Rectal smooth muscle tissue (tissue), 1 donor: ENCODE measurements at regions not wholly inside any gene's neighbourhood (a gene's known extent, or its start where the extent isn't known, plus 50 kb on each side); places are given as distances from the start of the nearest gene placed in this dataset.
"Not testable (repeated sequence)": the region's sequence is repeated elsewhere in the genome, so short reads cannot be mapped to it uniquely, and the experiment has no call there.

Experiments
- H3K27ac ChIP-seq: one replicate; pipeline ENCODE4 v1.7.0; 2013; ENCODE audit warnings: low read depth, low read length, inconsistent platforms
- H3K27me3 ChIP-seq: one replicate; pipeline ENCODE4 v1.7.0; 2013; ENCODE audit warnings: low read length; ENCODE audit not compliant: control insufficient read depth, insufficient read depth
- H3K36me3 ChIP-seq: one replicate; pipeline ENCODE4 v1.7.0; 2013; ENCODE audit warnings: low read length; ENCODE audit not compliant: control insufficient read depth, insufficient read depth
- H3K4me1 ChIP-seq: one replicate; pipeline ENCODE4 v1.7.0; 2013; ENCODE audit warnings: low read length; ENCODE audit not compliant: control insufficient read depth, insufficient read depth
- H3K4me3 ChIP-seq: one replicate; pipeline ENCODE4 v1.7.0; 2013; ENCODE audit warnings: low read length
- H3K9ac ChIP-seq: one replicate; pipeline ENCODE4 v1.7.0; 2013; ENCODE audit warnings: low read length

DNA sequence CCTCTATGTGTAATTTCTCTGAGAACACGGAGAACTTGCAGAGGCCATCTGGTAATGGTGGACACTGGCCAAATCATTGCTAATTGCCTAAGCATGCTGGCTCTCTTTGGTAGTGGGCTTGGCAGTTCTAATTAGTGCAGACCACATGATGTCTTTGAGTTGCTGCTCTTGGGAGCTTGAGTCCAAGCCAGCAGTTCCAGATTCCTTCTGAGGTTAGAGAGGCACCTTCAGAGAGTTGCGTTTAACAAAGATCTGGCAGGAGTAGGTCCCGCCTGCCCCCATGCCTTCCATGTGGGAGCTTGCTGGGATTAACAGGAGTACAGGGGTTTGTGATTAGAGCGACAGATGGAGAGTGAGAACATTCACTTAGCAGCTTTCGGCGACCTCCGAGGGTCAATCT is 449.0 kb upstream of the LMCD1 start:
- H3K27ac ChIP-seq: no peak overlapping the region
- H3K27me3 ChIP-seq: no peaks in the 10 kb centered on the region
- no peaks in the 10 kb centered on the region for H3K36me3 ChIP-seq
- H3K4me3 ChIP-seq: no peak overlapping the region
- H3K4me1 ChIP-seq: no peaks in the 10 kb centered on the region
- H3K9ac ChIP-seq: no peak overlapping the region

DNA sequence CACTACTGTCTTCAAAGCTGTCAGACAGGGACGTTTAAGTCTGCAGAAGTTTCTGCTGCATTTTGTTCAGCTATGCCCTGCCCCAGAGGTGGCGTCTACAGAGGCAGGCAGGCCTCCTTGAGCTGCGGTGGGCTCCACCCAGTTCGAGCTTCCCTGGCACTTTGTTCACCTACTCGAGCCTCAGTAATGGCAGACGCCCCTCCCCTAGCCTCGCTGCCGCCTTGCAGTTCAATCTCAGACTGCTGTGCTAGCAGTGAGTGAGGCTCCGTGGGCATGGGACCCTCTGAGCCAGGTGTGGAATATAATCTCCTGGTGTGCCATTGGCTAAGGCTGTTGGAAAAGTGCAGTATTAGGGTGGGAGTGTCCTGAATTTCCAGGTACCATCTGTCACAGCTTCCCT is 433.5 kb upstream of the LMCD1 start:
- H3K9ac ChIP-seq, H3K27ac ChIP-seq, H3K36me3 ChIP-seq, H3K27me3 ChIP-seq, H3K4me3 ChIP-seq, H3K4me1 ChIP-seq: not testable (repeated sequence)

DNA sequence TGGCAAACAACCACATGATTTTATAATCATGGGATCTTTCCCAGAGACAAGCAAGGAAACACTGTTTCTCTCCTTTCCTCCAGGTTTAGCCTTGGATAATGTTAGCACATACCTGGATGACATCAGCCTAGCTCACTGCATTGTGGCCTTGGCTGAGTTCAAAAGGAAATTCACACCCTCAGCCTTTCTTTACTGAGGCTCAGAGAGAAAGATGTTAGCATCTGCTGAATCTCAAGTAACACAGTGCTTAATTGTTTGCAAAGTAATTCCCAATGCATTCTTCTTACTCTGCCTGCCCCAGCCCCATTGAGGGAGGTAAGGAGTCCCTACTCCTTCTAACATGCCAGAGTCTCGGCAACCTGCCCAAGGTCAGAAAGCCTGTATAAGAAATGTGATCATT is 432.2 kb upstream of the LMCD1 start:
- Histone ChIP-seq H3K36me3 (no peaks in the 10 kb centered on the region), H3K27me3 (no peaks in the 10 kb centered on the region), H3K4me1 (no peaks in the 10 kb centered on the region), H3K4me3 (no peak overlapping the region), H3K27ac (no peak overlapping the region), H3K9ac (no peak overlapping the region)

DNA sequence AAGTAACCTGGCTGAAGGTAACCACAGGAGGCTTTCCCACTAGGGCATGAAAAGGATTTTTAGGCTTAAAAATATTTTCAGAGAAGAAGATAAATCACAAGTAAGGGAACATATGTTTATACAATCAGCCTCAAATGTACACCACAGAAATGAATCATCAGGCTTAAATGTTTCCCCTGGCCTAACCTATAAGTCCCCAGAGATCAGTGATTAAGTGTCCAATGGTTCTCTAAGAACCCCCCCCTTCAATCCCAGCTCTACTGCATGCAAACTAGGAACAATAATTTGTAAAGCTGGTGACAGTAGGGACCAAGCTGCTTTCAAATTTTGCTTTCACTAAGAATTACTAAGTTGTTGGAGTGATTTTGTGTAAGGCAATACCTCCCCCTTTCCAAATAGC is 431.6 kb upstream of the LMCD1 start:
- no peaks in the 10 kb centered on the region for H3K36me3 ChIP-seq
- H3K27me3 ChIP-seq: no peaks in the 10 kb centered on the region
- no peak overlapping the region for H3K4me3 ChIP-seq
- no peaks in the 10 kb centered on the region for H3K4me1 ChIP-seq
- H3K27ac ChIP-seq: no peak overlapping the region
- no peak overlapping the region for H3K9ac ChIP-seq

DNA sequence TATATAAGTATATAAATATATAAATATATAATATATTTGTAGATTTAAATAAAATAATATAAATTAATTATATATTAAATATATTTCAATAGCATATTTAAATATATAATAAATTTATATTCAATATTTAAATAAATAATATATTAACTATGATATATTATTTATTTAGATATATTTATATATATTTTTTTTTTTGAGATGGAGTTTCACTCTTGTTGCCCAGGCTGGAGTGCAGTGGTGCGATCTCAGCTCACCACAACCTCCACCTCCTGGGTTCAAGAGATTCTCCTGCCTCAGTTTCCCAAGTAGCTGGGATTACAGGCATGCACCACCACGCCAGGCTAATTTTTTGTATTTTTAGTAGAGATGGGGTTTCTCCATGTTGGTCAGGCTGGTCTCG is 426.9 kb upstream of the LMCD1 start:
- H3K36me3 ChIP-seq, H3K9ac ChIP-seq, H3K27me3 ChIP-seq, H3K27ac ChIP-seq, H3K4me1 ChIP-seq, H3K4me3 ChIP-seq: not testable (repeated sequence)

DNA sequence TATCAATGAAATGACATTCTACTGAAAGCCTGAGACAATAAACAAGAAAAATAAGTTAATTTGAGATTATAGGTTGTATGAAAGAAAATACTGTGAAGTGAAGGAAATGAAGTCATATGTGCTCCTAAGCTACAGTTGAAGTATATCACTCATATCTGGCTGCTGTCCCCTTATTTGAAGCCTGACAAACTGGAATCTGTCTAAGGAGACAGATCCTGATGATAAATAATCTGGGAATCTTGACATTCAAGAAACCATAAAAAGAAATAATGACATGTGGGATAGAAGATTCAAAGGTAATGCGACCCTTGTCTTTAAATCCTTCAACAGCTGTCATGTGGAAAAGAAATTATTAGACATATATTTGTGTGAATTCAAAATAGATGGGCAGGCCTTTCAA is 424.5 kb upstream of the LMCD1 start:
- no peak overlapping the region for H3K27ac ChIP-seq
- H3K4me3 ChIP-seq: no peak overlapping the region
- no peaks in the 10 kb centered on the region for H3K36me3 ChIP-seq
- no peaks in the 10 kb centered on the region for H3K4me1 ChIP-seq
- H3K27me3 ChIP-seq: no peaks in the 10 kb centered on the region
- H3K9ac ChIP-seq: no peak overlapping the region

DNA sequence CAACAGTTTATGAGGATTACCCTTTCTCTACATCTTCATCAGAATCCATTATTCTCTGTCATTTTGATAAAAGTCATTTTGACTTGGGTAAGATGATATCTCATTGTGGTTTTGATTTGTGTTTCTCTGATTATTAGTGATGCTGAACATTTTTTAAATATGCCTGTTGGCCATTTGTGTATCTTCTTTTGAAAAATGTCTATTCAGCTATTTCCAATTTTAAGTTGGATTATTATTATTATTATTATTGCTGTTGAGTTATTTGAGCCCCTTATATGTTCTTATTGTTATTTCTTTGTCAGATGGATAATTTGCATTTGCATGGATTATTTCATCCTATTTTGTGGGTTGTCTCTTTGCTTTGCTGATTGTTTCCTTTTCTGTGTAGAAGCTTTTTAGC is 421.2 kb upstream of the LMCD1 start:
- Histone ChIP-seq H3K36me3 (no peaks in the 10 kb centered on the region), H3K9ac (no peak overlapping the region), H3K27me3 (no peaks in the 10 kb centered on the region), H3K4me1 (no peaks in the 10 kb centered on the region), H3K27ac (no peak overlapping the region), H3K4me3 (no peak overlapping the region)

DNA sequence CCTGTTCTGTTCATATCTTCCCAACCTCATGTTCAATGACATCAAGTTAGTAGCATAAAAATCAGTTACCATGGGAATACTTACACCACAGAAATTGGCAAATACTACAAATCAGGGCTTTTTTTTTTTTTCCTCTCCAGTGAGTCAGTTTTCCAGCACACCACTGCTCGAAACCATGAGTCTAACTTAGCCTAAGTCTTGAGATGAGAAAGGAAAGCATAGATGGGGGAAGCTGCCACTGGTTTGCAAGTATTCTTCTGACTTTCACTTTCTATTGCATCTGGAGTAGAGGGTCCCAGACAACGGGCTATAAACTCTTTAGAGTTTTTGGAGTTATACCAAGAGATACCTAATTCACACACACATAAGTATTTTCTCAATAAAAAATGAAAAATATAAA is 416.1 kb upstream of the LMCD1 start:
- Histone ChIP-seq H3K27me3 (no peaks in the 10 kb centered on the region), H3K36me3 (no peaks in the 10 kb centered on the region), H3K27ac (no peak overlapping the region), H3K9ac (no peak overlapping the region), H3K4me3 (no peak overlapping the region), H3K4me1 (no peaks in the 10 kb centered on the region)

DNA sequence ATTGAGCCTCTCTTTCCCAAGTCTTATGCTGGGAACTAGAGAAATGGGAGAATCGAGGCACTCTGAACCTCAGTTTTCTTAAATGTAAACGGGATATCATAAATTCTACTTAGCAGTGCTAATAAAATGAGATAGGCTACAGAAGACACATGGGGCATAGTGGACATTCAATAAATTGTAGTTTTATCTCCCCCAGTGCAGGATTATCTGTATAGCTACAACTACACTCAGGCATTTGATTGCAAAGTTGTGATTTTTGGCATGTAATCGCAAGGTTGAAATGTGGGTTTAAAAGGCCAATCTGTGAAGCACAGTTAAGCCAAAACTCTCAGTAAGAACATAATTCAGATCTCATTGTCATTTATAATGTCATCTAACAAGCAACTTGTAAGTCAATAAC is 413.7 kb upstream of the LMCD1 start:
- H3K36me3 ChIP-seq: no peaks in the 10 kb centered on the region
- H3K4me3 ChIP-seq: no peak overlapping the region
- H3K9ac ChIP-seq: no peak overlapping the region
- H3K27me3 ChIP-seq: no peaks in the 10 kb centered on the region
- H3K4me1 ChIP-seq: no peaks in the 10 kb centered on the region
- no peak overlapping the region for H3K27ac ChIP-seq

DNA sequence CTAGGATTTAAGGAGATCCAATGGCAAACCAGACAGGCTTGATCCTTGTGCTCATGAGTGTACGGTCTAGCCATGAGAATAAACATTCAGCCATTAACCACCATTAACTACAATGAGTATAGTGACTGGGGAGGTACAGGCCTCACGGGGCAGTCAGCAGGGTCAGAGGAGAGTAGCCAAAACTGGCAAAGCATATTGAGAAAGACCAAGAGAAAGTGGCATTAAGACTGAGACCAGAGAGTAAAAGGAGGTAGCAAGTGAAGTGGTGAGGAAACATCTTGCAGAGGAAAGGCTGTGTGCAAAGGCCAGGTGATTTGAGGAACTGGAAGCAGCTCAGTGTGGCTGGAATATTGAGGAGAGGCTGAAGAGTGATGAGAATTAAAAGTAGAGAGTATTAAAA is 407.2 kb upstream of the LMCD1 start:
- no peak overlapping the region for H3K27ac ChIP-seq
- H3K27me3 ChIP-seq: no peaks in the 10 kb centered on the region
- H3K4me3 ChIP-seq: no peak overlapping the region
- no peaks in the 10 kb centered on the region for H3K4me1 ChIP-seq
- H3K9ac ChIP-seq: no peak overlapping the region
- H3K36me3 ChIP-seq: no peaks in the 10 kb centered on the region

DNA sequence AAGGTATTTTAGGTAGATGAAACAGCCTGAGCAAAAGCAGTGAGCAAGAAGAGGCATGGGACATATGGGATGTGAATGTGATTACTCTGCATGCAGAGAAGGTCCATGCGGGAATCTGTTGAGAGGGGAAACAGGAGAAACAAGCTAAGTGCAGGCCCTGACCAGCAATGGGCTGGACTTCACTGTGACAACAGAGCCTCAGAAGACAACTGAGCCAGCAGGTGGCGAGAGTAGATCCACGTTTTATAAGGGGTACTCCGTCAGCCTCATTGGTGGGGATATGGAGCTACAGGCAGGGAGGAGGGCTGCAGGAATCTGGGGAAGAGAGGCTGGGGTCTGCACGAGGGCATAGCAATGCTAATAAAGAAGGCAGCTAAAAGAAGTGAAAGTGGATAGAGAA is 405.9 kb upstream of the LMCD1 start:
- Histone ChIP-seq H3K36me3 (no peaks in the 10 kb centered on the region), H3K27ac (no peak overlapping the region), H3K4me3 (no peak overlapping the region), H3K9ac (no peak overlapping the region), H3K4me1 (no peaks in the 10 kb centered on the region), H3K27me3 (no peaks in the 10 kb centered on the region)

DNA sequence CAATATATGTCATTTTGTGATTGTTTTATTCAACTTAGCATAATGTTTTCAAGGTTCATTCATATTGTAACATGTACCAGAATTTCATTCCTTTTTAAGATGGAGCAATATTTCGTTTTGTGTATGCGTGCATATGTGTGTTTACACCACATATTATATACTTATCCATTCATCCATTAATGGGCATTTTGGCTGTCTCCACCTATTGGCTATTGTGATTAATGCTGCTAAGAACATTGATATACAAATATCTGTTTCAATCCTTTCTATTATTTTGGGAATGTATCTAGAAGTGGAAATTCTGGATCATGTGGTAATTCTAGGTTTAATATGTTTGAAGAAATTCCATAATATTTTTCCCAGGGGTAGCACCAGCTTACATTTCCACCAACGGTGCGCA is 403.9 kb upstream of the LMCD1 start:
- H3K9ac ChIP-seq: no peak overlapping the region
- no peak overlapping the region for H3K4me3 ChIP-seq
- no peaks in the 10 kb centered on the region for H3K36me3 ChIP-seq
- no peaks in the 10 kb centered on the region for H3K4me1 ChIP-seq
- no peak overlapping the region for H3K27ac ChIP-seq
- H3K27me3 ChIP-seq: no peaks in the 10 kb centered on the region

DNA sequence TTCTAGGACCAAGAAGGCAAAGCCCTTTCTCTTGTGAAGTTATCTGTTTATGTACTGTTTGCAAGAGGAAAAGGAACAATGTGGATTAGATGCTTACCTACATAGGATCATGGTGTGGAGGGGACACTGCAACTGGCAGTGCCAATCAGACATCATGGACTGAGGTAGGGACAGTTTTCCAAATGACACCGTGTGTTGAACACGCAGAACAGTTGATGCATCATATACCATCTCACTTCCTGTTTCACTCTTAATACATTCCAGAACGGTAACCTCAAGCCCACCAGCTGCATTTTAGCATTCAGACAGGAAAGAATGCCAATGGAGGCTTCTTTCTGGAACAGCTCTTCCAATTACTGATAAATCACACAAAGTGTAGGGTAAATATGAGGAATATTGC is 397.7 kb upstream of the LMCD1 start:
- Histone ChIP-seq H3K4me3 (no peak overlapping the region), H3K27me3 (no peaks in the 10 kb centered on the region), H3K27ac (no peak overlapping the region), H3K9ac (no peak overlapping the region), H3K4me1 (no peaks in the 10 kb centered on the region), H3K36me3 (no peaks in the 10 kb centered on the region)

DNA sequence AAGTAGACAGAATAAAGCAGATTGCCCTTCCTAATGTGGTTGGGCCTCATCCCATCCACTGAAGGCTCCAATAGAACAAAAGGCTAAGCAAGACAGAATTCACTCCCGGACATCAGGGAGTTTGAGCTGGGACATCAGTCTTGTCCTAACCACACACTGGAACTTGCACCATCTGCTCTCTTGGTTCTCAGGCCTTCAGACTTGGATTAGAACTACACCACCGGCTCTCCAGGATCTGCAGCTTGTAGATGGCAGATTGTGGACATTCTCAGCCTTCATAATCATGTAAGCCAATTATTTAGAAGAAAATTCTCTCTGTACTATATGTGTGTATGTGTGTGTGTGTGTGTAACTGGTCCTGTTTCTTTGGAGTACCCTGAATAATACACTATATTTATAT is 394.7 kb upstream of the LMCD1 start:
- no peak overlapping the region for H3K4me3 ChIP-seq
- H3K27me3 ChIP-seq: no peaks in the 10 kb centered on the region
- H3K4me1 ChIP-seq: no peaks in the 10 kb centered on the region
- H3K36me3 ChIP-seq: no peaks in the 10 kb centered on the region
- no peak overlapping the region for H3K27ac ChIP-seq
- H3K9ac ChIP-seq: no peak overlapping the region
